Lower lobe of right lung (tissue), 2 donors: ENCODE measurements at regions not wholly inside any gene's neighbourhood (a gene's known extent, or its start where the extent isn't known, plus 50 kb on each side); places are given as distances from the start of the nearest gene placed in this dataset.
"Not testable (repeated sequence)": the region's sequence is repeated elsewhere in the genome, so short reads cannot be mapped to it uniquely, and the experiment has no call there.

ENCODE experiments used
- ATAC-seq, 2 donors: fragments of 200-7000 bp; cut with Tn5 transposase; one replicate each; pipeline ENCODE4 v1.9.1; 2020 to 2022; ENCODE audit warnings: mild to moderate bottlenecking in 2 of 2, moderate library complexity in 2 of 2
- DNase-seq: peaks from one replicate; pipeline ENCODE4 v3.0.0-alpha.2; 2020
- H3K27ac ChIP-seq: fragments of 200-600 bp; one replicate; pipeline ENCODE4 v1.8.0; 2022
- H3K27me3 ChIP-seq: fragments of 200-600 bp; one replicate; pipeline ENCODE4 v1.8.0; 2022; ENCODE audit warnings: low read depth
- H3K36me3 ChIP-seq: fragments of 200-600 bp; one replicate; pipeline ENCODE4 v1.8.0; 2022; ENCODE audit warnings: mild to moderate bottlenecking
- H3K4me1 ChIP-seq: fragments of 200-600 bp; one replicate; pipeline ENCODE4 v1.8.0; 2022
- H3K4me3 ChIP-seq: fragments of 200-600 bp; one replicate; pipeline ENCODE4 v1.8.0; 2022; ENCODE audit warnings: mild to moderate bottlenecking
- H3K9me3 ChIP-seq: fragments of 200-600 bp; one replicate; pipeline ENCODE4 v1.8.0; 2022
- intact Hi-C: fragments of 100-400 bp; cut with DNase I; formaldehyde crosslinking; loops from one replicate; pipeline ENCODE4 v1.11.0; 2022
- TF ChIP-seq, protein P1 (sequence below): fragments of 200-600 bp; IDR thresholded peaks from one replicate; pipeline ENCODE4 v1.8.0; 2022; ENCODE audit warnings: antibody characterized with exemption, mild to moderate bottlenecking
- donor health status: DM: no; HTN: yes; CAD: no; lungs with severe emphysema.

DNA sequence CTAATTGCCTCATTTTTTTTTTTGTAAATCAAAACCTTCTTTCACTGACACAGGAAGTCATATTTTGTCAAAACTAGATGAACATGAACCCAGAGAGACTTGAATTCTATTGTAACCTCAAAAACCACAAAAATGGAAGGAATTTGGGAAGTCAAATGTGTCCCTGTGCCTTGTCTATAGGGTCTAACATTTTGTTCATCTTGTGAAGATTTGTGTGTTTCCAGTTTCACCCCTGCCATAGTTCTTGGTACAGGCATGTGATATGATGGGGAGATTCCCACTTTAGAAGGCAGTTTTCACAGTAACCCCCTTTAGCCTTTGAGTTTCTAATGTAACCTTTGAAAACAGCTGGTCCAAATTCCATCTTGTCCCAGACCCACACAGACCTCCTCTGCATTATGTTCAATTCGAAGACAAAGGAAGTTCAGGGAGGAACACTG, 318.5 kb upstream of the ADAMTS9 start:
- Histone ChIP-seq H3K36me3 (no peaks in the 10 kb centered on the region), H3K9me3 (no peaks in the 10 kb centered on the region), H3K27ac (no peak overlapping the region), H3K4me3 (no peak overlapping the region), H3K27me3 (no peaks in the 10 kb centered on the region), H3K4me1 (no peaks in the 10 kb centered on the region)
- ATAC-seq: no peak
- TF ChIP-seq, protein P1, sequence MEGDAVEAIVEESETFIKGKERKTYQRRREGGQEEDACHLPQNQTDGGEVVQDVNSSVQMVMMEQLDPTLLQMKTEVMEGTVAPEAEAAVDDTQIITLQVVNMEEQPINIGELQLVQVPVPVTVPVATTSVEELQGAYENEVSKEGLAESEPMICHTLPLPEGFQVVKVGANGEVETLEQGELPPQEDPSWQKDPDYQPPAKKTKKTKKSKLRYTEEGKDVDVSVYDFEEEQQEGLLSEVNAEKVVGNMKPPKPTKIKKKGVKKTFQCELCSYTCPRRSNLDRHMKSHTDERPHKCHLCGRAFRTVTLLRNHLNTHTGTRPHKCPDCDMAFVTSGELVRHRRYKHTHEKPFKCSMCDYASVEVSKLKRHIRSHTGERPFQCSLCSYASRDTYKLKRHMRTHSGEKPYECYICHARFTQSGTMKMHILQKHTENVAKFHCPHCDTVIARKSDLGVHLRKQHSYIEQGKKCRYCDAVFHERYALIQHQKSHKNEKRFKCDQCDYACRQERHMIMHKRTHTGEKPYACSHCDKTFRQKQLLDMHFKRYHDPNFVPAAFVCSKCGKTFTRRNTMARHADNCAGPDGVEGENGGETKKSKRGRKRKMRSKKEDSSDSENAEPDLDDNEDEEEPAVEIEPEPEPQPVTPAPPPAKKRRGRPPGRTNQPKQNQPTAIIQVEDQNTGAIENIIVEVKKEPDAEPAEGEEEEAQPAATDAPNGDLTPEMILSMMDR: no peak
- DNase-seq: no peak
- intact Hi-C loops: no loop called here

DNA sequence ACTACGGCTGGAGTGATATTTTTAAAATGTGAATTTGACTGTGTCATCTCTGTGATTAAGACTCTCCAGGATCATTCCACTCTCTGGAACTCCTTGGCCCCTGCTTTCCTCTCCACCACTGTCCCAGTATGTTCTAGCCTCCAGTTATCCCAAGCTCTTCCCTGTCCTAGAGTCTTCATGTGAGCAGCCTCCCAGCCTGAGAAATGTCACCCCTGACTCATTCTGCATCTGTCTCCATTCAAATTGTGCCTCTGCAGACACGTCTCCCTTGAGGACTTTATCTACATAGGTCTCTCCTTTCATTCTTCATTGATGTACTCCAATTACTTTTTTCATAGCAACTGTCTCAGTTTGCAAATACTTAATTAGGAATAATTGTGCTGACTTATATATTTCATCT, 317.7 kb upstream of the ADAMTS9 start:
- no peak overlapping the region for H3K27ac ChIP-seq
- H3K36me3 ChIP-seq: no peaks in the 10 kb centered on the region
- no peaks in the 10 kb centered on the region for H3K27me3 ChIP-seq
- intact Hi-C loops: no loop called here
- no peaks in the 10 kb centered on the region for H3K4me1 ChIP-seq
- no peaks in the 10 kb centered on the region for H3K9me3 ChIP-seq
- no peak for ATAC-seq
- DNase-seq: no peak
- TF ChIP-seq, protein P1: no peak
- no peak overlapping the region for H3K4me3 ChIP-seq

DNA sequence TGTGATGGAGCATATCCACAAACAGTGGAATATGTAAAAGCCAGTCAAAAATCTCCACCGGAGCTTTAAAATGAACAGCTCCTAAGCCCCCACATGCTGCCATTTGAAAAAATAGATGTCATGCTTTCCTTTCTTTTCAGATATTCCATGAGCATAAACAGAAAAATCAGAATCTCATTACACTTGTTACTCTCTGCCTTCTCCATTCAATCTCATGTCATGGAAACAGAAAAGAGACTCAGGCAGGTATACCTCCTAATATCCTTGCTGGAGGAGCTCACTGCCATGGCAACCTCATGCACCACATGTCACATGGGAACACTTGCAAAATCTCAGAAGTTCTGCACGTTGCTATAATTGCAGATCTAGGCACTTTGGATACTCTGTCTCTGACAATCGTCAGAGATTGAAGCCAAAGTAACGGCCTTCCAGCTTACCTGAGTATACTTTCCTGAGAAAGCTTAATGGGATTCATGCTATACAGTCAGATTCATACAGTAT, 317.0 kb upstream of the ADAMTS9 start:
- no peak overlapping the region for H3K4me3 ChIP-seq
- DNase-seq (no peak), ATAC-seq (no peak)
- no peaks in the 10 kb centered on the region for H3K27me3 ChIP-seq
- no peak overlapping the region for H3K27ac ChIP-seq
- TF ChIP-seq, protein P1: no peak
- intact Hi-C loops: no loop called here
- no peaks in the 10 kb centered on the region for H3K4me1 ChIP-seq
- H3K36me3 ChIP-seq: no peaks in the 10 kb centered on the region
- H3K9me3 ChIP-seq: no peaks in the 10 kb centered on the region

DNA sequence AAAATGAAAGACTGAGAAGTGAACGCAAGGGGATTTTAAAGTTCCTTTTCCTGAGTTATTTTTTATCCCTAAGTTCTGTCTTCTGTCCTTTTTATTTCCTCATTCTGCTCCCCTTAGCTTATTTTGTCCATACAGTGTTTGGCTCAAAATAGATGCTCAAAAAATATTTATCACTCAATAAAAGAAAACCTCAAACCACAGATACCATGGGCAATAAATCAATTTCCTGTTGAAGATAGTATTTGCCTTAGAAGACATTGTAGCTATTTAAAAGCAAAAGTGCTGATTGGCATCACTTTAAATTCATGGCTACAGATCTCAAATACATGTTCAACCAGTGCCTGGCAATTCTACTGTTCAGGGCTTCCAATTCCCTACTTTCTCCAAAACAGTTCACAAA, 316.5 kb upstream of the ADAMTS9 start:
- intact Hi-C loops: no loop called here

DNA sequence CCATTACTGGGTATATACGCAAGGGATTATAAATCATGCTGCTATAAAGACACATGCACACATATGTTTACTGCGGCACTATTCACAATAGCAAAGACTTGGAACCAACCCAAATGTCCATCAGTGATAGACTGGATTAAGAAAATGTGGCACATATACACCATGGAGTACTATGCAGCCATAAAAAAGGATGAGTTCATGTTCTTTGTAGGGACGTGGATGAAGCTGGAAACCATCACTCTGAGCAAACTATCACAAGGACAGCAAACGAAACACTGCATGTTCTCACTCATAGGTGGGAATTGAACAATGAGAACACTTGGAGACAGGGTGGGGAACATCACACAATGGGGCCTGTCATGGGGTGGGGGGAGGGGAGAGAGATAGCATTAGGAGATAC, 313.3 kb upstream of the ADAMTS9 start:
- DNase-seq, ATAC-seq, H3K4me3 ChIP-seq, H3K27me3 ChIP-seq, H3K9me3 ChIP-seq, H3K27ac ChIP-seq, H3K36me3 ChIP-seq, H3K4me1 ChIP-seq, intact Hi-C loops: not testable (repeated sequence)

More for the DNA sequence above, 316.5 kb upstream of the ADAMTS9 start:
- Histone ChIP-seq H3K27ac (no peak overlapping the region), H3K9me3 (no peaks in the 10 kb centered on the region), H3K36me3 (no peaks in the 10 kb centered on the region), H3K4me1 (no peaks in the 10 kb centered on the region), H3K4me3 (no peak overlapping the region), H3K27me3 (no peaks in the 10 kb centered on the region)
- TF ChIP-seq, protein P1: no peak
- no peak for ATAC-seq
- DNase-seq: no peak

DNA sequence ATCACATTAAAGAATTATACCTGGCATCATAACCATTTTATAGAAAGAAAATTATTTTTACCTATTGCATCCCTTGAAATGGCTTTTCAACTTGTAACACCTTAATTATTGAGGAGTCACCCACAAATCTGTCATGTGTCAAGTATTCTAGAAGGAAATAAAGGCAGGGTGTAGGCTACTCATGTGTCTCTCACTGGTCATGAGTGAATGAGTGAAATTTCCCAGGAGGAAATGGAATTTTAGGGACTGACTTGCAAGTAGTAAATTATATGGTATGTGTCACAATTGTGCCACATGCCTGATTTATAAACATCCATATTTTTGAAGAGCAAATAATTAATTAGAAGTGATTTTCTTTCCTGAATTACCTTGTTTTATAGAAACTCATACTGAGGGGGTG, 310.5 kb upstream of the ADAMTS9 start:
- DNase-seq (no peak), ATAC-seq (no peak)
- Histone ChIP-seq H3K36me3 (no peaks in the 10 kb centered on the region), H3K9me3 (no peaks in the 10 kb centered on the region), H3K27ac (no peak overlapping the region), H3K27me3 (no peaks in the 10 kb centered on the region), H3K4me1 (no peaks in the 10 kb centered on the region), H3K4me3 (no peak overlapping the region)
- TF ChIP-seq, protein P1: no peak
- intact Hi-C loops: no loop called here
